ENCODE measurements at regions not wholly inside any gene's neighbourhood (a gene's known extent, or its start where the extent isn't known, plus 50 kb on each side); places are given as distances from the start of the nearest gene placed in this dataset.

DNA sequence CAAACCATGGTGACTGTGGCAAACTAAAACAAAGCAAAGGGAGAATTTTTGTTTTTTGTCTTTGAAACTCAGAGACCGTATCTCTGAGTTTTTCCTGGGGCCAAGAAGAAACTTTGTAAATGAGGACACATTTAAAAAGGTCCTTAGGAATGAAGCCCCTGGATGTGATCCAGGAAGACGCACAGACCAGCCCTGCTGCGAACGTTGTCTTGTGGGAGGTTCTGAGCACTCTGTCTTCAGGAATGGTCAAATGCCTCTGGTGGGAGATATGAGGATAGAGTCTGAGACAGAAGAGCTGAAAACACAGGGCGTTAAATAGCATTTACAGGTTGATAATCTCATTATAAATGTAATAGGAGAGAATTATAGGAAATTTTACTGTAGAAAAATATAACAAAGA, 893.5 kb upstream of the KLHL29 start:
- H3K36me3 Mint-ChIP-seq (ENCODE audit: insufficient read depth, unreplicated experiment), result no peaks in the 10 kb centered on the region
- Histone ChIP-seq H3K4me1 (no peaks in the 10 kb centered on the region), H3K4me3 (ENCODE audit: low read depth, low read length) (no peak overlapping the region), H3K9me3 (no peaks in the 10 kb centered on the region), H3K36me3 (ENCODE audit: control insufficient read depth, insufficient read depth, low read length) (no peaks in the 10 kb centered on the region), H3K27me3 (replicated peaks; ENCODE audit: control insufficient read depth, insufficient read depth, low read length) (no peaks in the 10 kb centered on the region)
- H3K27me3 Mint-ChIP-seq (ENCODE audit: insufficient read depth, unreplicated experiment), result peaks cover 10% of the 10 kb centered on the region
- TF ChIP-seq, protein P1, sequence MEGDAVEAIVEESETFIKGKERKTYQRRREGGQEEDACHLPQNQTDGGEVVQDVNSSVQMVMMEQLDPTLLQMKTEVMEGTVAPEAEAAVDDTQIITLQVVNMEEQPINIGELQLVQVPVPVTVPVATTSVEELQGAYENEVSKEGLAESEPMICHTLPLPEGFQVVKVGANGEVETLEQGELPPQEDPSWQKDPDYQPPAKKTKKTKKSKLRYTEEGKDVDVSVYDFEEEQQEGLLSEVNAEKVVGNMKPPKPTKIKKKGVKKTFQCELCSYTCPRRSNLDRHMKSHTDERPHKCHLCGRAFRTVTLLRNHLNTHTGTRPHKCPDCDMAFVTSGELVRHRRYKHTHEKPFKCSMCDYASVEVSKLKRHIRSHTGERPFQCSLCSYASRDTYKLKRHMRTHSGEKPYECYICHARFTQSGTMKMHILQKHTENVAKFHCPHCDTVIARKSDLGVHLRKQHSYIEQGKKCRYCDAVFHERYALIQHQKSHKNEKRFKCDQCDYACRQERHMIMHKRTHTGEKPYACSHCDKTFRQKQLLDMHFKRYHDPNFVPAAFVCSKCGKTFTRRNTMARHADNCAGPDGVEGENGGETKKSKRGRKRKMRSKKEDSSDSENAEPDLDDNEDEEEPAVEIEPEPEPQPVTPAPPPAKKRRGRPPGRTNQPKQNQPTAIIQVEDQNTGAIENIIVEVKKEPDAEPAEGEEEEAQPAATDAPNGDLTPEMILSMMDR (IDR thresholded peaks at IDR 0.05; ENCODE audit: insufficient read depth in 1 of 2, low read depth in 1 of 2, low read length in 1 of 2, severe bottlenecking in 1 of 2, unreplicated experiment in 1 of 2), result no peak
- H3K27ac Mint-ChIP-seq (ENCODE audit: unreplicated experiment), result no peak overlapping the region
- BruUV-seq (replicated peaks), result no TSS peak
- ChIA-PET POLR2A (no interaction called here), CTCF (no interaction called here)
- H3K4me3 Mint-ChIP-seq (ENCODE audit: unreplicated experiment), result no peak overlapping the region
- intact Hi-C loops (cut with micrococcal nuclease; ENCODE audit: unreplicated experiment), result no loop called here
- no peaks in the 10 kb centered on the region for H3K4me1 Mint-ChIP-seq (ENCODE audit: low read depth, unreplicated experiment)
- DNase-seq, result no peak
- no peaks in the 10 kb centered on the region for H3K9me3 Mint-ChIP-seq (ENCODE audit: unreplicated experiment)

DNA sequence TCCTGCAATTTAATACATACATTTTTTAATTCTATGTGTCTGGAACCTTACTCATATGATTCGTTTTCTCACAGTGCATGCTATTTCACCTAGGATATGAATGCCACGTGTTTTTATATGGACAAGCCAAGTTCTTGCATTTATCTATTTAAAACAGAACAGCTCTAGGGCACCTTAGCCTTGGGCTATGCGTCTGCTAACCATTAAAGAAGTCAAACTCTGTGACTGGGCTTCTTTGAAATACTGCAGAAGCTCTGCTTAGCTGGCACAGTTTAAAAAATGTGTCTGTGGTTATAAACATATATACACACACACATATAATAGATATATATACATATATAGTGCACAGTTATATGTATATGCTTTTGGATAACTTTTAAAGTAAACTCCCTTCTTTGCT, 890.8 kb upstream of the KLHL29 start:
- H3K4me1 Mint-ChIP-seq (ENCODE audit: low read depth, unreplicated experiment), result no peaks in the 10 kb centered on the region
- H3K9me3 ChIP-seq, result no peaks in the 10 kb centered on the region

GRCh38 chr2:22497064-22497463, 887.9 kb upstream of the KLHL29 start:
- no peaks in the 10 kb centered on the region for H3K4me1 Mint-ChIP-seq (ENCODE audit: low read depth, unreplicated experiment)
- Histone ChIP-seq H3K36me3 (ENCODE audit: control insufficient read depth, insufficient read depth, low read length) (no peaks in the 10 kb centered on the region), H3K27me3 (replicated peaks; ENCODE audit: control insufficient read depth, insufficient read depth, low read length) (no peaks in the 10 kb centered on the region), H3K9me3 (no peaks in the 10 kb centered on the region), H3K4me3 (ENCODE audit: low read depth, low read length) (no peak overlapping the region), H3K4me1 (no peaks in the 10 kb centered on the region)
- intact Hi-C loops (cut with micrococcal nuclease; ENCODE audit: unreplicated experiment), result no loop called here
- H3K4me3 Mint-ChIP-seq (ENCODE audit: unreplicated experiment), result no peak overlapping the region
- TF ChIP-seq, protein P1 (IDR thresholded peaks at IDR 0.05; ENCODE audit: insufficient read depth in 1 of 2, low read depth in 1 of 2, low read length in 1 of 2, severe bottlenecking in 1 of 2, unreplicated experiment in 1 of 2), result no peak
- POLR2A ChIA-PET, result no interaction called here
- H3K9me3 Mint-ChIP-seq (ENCODE audit: unreplicated experiment), result peaks cover 15% of the 10 kb centered on the region
- no peak for DNase-seq
- no peaks in the 10 kb centered on the region for H3K36me3 Mint-ChIP-seq (ENCODE audit: insufficient read depth, unreplicated experiment)
- no peak overlapping the region for H3K27ac Mint-ChIP-seq (ENCODE audit: unreplicated experiment)
- no TSS peak for BruUV-seq (replicated peaks)
- CTCF ChIA-PET, result no interaction called here
- H3K27me3 Mint-ChIP-seq (ENCODE audit: insufficient read depth, unreplicated experiment), result no peaks in the 10 kb centered on the region

More for the DNA sequence above, 890.8 kb upstream of the KLHL29 start:
- no peaks in the 10 kb centered on the region for H3K4me1 ChIP-seq
- no peak for DNase-seq
- Mint-ChIP-seq H3K9me3 (ENCODE audit: unreplicated experiment) (peaks cover 15% of the 10 kb centered on the region), H3K36me3 (ENCODE audit: insufficient read depth, unreplicated experiment) (no peaks in the 10 kb centered on the region), H3K4me3 (ENCODE audit: unreplicated experiment) (no peak overlapping the region), H3K27ac (ENCODE audit: unreplicated experiment) (no peak overlapping the region), H3K27me3 (ENCODE audit: insufficient read depth, unreplicated experiment) (no peaks in the 10 kb centered on the region)
- TF ChIP-seq, protein P1 (IDR thresholded peaks at IDR 0.05; ENCODE audit: insufficient read depth in 1 of 2, low read depth in 1 of 2, low read length in 1 of 2, severe bottlenecking in 1 of 2, unreplicated experiment in 1 of 2), result no peak
- H3K36me3 ChIP-seq (ENCODE audit: control insufficient read depth, insufficient read depth, low read length), result no peaks in the 10 kb centered on the region
- no peak overlapping the region for H3K4me3 ChIP-seq (ENCODE audit: low read depth, low read length)
- no TSS peak for BruUV-seq (replicated peaks)
- intact Hi-C loops (cut with micrococcal nuclease; ENCODE audit: unreplicated experiment), result no loop called here
- CTCF ChIA-PET, result no interaction called here
- no peaks in the 10 kb centered on the region for H3K27me3 ChIP-seq (replicated peaks; ENCODE audit: control insufficient read depth, insufficient read depth, low read length)
- POLR2A ChIA-PET, result no interaction called here

Data from Caco-2 (cell line).